Stimulated activated CD8-positive, alpha-beta memory T cell treated with anti-CD3 and anti-CD28 coated beads, Interleukin-7, amount 100 ng/mL, for 1 hour (primary cell): ENCODE measurements at regions not wholly inside any gene's neighbourhood (a gene's known extent, or its start where the extent isn't known, plus 50 kb on each side); places are given as distances from the start of the nearest gene placed in this dataset.

Source experiments
- DNase-seq, 2 donors: peaks; one replicate each; pipeline ENCODE4 v3.0.0-alpha.2; 2020; ENCODE audit warnings: low read depth in 2 of 2

GRCh38 chr12:127340381-127340780 lies 926.6 kb upstream of the TMEM132C start:
- DNase-seq = no peak

GRCh38 chr12:127342861-127343260 lies 924.1 kb upstream of the TMEM132C start:
- DNase-seq = no peak

- no peak for DNase-seq
Measured at GRCh38 chr12:127343940-127344339, 923.0 kb upstream of the TMEM132C start.

- DNase-seq = no peak
Measured at GRCh38 chr12:127351481-127352010, 915.4 kb upstream of the TMEM132C start.

- DNase-seq = no peak
Measured at GRCh38 chr12:127355061-127355841, 911.7 kb upstream of the TMEM132C start.

- no peak for DNase-seq
Measured at GRCh38 chr12:127358888-127359287, 908.1 kb upstream of the TMEM132C start.

GRCh38 chr12:127360580-127360979 lies 906.4 kb upstream of the TMEM132C start:
- no peak for DNase-seq

- no peak for DNase-seq
Measured at GRCh38 chr12:127362121-127362520, 904.8 kb upstream of the TMEM132C start.

GRCh38 chr12:127363392-127363791 lies 903.6 kb upstream of the TMEM132C start:
- DNase-seq = no peak

- DNase-seq = no peak
Measured at GRCh38 chr12:127373559-127373958, 893.4 kb upstream of the TMEM132C start.

GRCh38 chr12:127374447-127374846 lies 892.5 kb upstream of the TMEM132C start:
- DNase-seq = no peak

GRCh38 chr12:127381043-127381668 lies 885.8 kb upstream of the TMEM132C start:
- DNase-seq = no peak

GRCh38 chr12:127381681-127382080 lies 885.3 kb upstream of the TMEM132C start:
- no peak for DNase-seq

GRCh38 chr12:127383281-127383680 lies 883.7 kb upstream of the TMEM132C start:
- DNase-seq = no peak

GRCh38 chr12:127386723-127387122 lies 880.2 kb upstream of the TMEM132C start:
- DNase-seq = no peak

- no peak for DNase-seq
Measured at GRCh38 chr12:127388985-127389384, 878.0 kb upstream of the TMEM132C start.

GRCh38 chr12:127389923-127390322 lies 877.0 kb upstream of the TMEM132C start:
- no peak for DNase-seq

GRCh38 chr12:127393465-127393864 lies 873.5 kb upstream of the TMEM132C start:
- no peak for DNase-seq

GRCh38 chr12:127393896-127394295 lies 873.1 kb upstream of the TMEM132C start:
- no peak for DNase-seq

- no peak for DNase-seq
Measured at GRCh38 chr12:127396734-127397133, 870.2 kb upstream of the TMEM132C start.

GRCh38 chr12:127398016-127398710 lies 868.8 kb upstream of the TMEM132C start:
- no peak for DNase-seq

- DNase-seq = no peak
Measured at GRCh38 chr12:127399451-127399850, 867.5 kb upstream of the TMEM132C start.

- no peak for DNase-seq
Measured at GRCh38 chr12:127400221-127400620, 866.7 kb upstream of the TMEM132C start.
